ENCODE measurements at regions not wholly inside any gene's neighbourhood (a gene's known extent, or its start where the extent isn't known, plus 50 kb on each side); places are given as distances from the start of the nearest gene placed in this dataset.
A peak's percentile ranks its signal among the peaks of the same experiment; 100 is the strongest.

DNA sequence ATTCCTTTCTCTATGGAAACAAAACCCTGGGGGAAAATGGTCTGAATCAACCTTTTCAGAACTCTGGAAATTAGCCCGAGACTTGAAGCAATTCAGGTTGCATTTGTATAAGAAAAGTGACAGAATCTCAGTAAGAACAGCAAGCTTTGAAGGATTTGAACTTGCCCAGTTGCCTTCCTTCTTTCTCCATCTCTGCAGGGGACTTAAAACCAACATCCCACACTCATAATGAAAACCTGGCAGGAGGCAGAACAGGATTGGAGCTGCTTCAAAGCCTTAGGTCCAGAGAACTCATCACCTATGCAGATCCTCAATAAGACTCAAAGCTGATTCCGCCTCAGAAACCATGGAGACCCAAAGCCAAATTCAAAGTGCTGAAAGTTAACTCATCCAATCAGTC lies 790.5 kb upstream of the ID2 start:
- no peak for DNase-seq (ENCODE audit: low spot score)

DNA sequence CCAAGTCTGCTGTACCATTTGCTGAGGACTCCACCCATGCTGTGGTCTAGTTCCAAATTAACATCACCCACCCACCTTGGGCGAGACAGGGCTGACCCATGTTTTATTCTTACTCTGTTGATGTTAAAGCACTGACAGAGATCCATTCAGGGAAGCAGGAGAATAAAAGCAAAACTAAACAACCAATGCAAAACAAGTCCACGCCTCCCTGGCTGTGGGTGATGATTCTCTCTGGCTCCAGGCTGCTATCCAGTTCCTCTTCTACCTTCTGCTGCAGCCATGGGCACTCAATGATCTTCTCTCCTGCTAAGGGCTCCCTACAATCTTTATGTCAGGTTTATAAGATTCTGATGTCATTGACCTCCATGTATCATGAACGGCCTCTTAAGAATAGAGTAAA lies 786.6 kb upstream of the ID2 start:
- DNase-seq (ENCODE audit: low spot score): no peak

DNA sequence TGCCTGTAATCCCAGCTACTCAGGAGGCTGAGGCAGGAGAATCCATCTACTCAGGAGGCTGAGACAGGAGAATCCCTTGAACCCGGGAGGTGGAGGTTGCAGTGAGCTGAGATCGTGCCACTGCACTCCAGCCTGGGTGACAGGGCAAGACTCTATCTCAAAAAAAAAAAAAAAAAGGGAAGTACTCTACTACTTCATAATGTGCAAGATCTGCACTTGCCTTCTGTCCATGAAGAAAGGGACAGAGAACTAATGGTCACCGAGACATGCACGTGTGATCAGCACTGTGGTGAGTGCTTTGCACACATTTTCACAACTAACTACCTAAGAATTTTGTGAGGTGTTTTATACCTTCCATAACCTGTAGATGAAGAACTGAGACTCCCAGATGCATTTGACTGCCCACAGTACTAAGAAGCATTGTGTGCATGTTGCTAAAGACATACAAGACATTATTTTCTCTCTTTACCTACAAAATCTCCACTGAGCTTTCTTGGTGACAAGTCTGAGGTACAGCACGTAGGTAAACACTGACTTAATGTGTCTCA lies 784.8 kb upstream of the ID2 start:
- DNase-seq (ENCODE audit: low spot score): no peak

DNA sequence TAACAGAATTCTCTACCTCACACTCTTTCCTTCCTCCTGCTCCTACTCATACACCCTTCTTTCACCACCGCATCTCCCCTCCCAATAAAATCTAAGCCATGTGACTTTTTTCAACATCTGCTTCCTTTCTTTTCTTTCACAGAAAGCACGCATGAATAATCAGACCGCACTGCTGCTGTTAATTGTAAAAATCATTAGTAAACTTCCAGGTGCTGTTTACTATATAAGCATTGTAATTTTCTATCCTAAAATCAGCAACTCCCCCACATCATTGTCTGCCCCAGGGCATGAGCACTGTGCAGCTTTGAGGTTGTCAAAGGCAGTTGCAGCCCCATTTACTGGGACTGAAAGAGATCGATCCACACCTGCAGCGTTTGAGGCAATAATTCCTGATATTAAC lies 782.6 kb upstream of the ID2 start:
- no peak for DNase-seq (ENCODE audit: low spot score)

DNA sequence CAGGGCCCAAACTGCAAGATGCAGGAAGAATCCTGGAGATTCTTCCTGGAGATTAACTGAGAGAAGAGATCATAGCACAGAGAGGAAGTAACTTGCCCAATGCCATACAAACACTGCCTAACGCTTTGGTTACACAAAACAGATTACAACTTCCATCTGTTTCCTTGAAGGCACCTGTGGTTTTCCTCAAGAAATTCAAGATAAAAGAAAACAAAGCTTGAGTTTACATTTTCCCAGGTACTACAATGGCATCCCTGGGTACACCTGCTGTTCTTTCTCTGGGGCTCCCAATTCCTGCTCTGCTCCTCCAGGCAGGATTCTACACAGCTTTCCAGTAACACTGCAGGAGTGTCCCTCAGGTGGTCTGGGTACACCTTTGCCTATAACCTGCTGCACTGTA lies 781.9 kb upstream of the ID2 start:
- no peak for DNase-seq (ENCODE audit: low spot score)

DNA sequence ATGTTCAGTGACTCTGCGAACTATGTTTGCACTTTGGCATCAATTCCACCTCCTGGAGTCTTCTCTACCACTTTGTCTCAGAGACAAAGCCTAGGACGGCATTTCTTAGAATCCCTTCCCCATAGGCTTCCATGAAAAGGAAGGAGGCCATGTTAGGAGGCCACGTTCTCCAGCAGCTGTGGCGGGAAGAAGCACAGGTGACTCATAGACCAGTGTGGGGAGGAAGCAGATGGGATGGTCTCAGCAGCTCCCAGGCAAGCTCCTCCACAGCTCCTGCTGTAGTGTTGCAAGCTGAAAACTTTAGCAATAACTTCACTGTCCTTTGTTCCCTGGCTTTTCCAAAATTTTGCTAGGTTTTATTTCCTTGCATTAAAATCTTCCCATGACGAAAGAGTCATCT lies 781.3 kb upstream of the ID2 start:
- DNase-seq (ENCODE audit: low spot score): peak; percentile 12

DNA sequence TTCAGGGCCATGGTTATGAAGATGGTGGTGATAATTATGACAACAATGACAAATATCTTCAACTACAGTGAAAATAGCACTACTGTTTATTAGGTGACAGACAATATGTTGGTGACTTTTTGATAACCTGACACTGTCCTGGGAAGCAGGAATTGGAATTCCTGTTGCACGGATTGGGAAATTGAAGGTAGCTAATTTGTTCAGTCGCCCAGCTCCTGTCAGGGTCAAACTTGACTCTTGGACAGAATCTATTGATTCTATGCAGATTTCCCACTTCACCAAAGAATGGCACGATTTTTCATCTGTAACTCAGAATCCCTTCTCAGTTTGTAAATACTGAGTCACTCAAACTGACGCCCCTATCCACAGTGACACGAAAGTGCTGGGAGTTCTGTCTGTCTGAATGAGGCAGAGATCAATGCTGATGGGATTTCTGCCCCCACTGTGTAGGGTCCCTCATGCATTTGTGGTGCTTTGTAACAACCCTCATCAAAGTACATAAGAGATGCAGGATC lies 779.5 kb upstream of the ID2 start:
- DNase-seq (ENCODE audit: low spot score): no peak

DNA sequence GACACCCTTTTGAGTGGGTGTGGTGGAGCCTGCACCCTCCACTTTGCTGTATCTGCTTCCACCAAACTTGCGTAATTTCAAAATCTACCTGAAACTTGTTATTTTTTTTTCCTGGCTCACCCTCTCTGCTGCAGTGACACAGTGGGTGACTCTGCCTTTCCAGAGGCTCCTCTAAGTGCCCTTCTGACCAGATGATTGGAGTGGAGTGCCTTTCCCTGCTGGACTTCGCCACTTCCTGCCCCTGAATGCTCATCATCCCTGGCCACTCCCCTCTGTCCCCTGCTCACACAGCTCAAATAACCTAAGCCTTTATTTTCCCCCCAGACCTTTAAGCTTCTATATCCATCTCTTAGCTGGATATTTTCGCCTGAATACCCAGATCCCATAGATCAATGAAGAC lies 777.5 kb upstream of the ID2 start:
- no peak for DNase-seq (ENCODE audit: low spot score)

DNA sequence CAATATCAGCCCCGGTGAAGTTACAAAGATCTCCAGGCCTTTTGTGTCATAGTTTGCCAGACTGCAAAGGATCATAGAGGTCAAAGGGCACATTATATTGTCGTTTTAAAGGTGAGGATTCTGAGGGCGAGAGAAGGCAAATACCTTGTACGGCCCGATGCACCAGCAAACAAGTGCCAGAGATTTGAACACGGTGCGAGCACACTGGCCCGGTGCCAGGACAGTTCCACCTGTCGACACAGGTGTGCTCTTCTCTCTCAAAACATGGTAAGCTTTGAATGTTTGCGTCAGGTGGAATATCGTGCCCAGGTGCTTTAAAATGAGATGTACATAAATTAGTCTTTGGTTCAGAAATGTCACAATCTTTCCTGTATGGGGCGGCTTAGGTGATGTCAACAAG lies 776.1 kb upstream of the ID2 start:
- no peak for DNase-seq (ENCODE audit: low spot score)

DNA sequence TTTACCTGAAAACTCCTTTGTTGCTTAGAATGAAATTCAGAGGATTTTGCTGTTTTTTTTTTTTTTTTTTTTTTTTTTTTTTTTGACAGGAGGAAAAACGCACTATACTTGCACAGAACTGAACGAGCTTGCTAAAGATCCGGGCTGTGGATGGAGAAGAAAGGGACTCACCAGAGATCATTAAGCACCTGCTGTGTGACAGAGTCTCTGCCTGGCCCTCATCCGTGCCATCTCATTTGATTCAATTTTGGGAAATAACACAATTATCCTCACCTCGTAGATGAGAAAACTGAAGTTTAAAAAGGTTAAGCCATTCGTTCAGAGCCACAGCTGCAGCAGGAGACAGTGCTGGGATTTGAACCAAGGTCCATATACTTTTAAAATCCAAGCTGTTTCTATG lies 775.4 kb upstream of the ID2 start:
- DNase-seq (ENCODE audit: low spot score): no peak

DNA sequence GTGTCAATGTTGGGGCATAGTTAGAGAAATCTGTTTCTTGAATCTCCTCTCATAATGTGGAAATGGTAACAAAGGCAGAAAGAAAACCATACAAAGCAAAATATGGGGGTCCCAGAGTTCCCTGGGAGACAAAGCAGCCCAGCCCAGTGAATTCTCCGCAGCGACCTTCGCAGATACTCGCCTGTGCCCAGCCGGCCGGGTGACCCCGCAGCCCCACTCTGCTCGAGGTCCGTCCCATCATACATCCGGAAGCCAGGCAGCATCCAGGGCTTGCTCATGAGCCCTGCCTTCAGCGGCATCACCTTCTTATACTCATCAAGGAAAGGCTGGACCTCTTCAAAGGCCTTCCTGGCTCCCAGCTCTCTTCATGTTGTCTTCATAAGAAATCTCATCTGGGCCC lies 774.8 kb upstream of the ID2 start:
- no peak for DNase-seq (ENCODE audit: low spot score)

DNA sequence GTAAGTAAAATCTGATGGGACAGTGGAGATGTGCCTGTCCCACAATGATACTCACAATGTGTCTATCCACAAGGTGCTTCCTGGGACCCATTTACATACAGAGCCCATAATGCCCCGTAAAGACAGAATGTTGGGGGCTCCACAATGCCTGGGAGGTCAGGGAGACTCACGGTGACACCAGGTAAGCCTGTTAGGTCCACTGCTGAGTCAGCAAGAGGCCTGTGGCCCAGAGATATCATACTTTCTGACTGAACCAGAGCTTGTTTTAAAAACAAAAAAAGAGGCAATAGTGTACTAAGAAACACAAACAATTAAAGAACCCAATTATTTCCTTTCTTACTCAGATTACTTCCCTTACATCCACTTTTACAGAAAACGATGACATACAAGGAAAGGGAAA lies 771.1 kb upstream of the ID2 start:
- DNase-seq (ENCODE audit: low spot score): no peak

DNA sequence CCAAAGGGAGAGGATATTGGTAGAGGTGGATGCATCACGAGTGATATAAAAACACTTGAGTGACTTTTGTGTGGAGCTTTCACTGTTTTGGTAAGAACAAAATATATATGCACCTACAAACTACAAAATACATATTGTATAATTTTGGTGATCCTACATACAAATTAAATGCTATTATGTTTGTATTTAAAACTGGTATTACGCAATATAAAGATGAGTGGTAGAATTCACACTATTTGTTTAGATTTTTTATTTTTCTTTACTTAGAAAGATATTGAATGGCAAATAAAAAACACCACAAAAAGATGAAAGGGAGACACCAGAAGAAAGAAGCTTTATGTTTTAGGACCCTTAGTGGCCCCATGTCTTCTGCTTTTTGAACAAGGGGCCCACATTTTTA lies 770.7 kb upstream of the ID2 start:
- no peak for DNase-seq (ENCODE audit: low spot score)

DNA sequence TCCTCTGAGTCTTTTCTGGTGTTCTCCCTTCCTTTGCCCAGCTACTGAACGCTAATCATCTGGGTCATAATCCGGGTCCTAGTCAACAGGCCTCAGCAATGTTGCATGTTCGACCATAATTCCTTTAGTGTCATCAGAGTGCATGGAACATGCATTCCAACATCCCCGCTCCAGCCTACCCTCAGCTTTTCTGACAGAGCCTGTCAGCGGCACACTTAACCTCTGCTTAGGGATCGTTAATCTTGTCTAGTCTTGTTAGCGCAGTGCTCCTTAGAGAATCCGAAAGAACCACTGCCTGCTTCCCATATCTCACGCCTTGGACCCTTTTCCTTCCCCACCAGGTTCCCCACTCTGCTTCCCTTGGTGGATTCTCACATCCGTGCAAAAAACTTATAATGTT lies 767.9 kb upstream of the ID2 start:
- no peak for DNase-seq (ENCODE audit: low spot score)

DNA sequence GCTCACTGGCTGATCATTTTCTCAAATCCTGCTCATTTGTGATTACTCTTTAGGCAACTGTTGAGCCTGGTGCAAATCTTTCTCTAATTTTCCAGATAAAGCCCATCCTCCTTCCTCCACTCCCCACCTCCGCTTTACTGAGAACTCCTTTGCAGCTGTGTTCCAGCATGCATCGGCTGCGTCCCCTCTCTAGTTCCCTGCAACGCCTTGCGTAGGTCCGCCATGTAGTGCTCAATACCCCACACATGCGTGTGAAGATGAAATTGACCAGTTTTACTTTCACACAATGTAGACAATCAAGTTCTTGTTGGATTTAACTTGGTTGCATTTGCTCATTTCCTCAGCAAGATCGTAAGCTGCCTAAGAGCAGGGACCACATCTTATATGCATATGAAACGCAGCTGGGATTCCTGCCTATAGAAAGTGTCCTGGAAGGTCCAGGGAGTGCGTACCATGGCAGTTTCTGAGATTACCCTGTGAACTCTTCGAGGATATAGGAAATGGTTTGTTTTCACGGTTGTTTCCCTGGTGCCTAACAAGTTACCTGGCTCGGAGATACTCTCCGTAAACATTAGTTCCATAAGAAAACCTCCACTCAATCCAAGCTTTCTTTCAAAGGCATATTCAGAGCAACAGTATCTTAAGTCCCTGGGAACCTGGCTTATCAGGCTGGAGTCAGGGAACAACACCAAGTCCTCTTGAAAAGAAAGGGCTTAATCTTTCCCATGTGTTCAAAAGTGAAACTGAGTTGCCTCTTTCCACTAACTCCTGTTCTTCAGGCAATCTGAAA lies 766.4 kb upstream of the ID2 start:
- no peak for DNase-seq (ENCODE audit: low spot score)

DNA sequence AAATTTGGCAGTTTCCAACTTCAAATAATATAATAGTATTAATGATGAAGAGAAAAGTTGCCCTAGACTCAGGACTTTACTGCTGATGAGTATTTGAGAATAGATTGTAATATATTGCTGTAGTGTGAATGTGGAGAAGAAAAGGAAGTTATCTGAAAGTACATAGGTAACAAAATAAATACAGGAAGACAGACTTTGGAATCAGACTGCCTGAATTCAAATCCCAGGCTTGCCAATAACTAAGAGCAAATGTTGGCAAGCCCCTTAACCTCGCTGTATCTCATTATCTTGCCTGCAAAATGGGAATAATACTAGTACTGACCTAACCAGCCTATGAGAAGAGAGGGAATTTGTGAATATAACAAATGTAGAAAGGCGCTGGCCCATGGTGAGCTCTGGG lies 765.2 kb upstream of the ID2 start:
- DNase-seq (ENCODE audit: low spot score): no peak

DNA sequence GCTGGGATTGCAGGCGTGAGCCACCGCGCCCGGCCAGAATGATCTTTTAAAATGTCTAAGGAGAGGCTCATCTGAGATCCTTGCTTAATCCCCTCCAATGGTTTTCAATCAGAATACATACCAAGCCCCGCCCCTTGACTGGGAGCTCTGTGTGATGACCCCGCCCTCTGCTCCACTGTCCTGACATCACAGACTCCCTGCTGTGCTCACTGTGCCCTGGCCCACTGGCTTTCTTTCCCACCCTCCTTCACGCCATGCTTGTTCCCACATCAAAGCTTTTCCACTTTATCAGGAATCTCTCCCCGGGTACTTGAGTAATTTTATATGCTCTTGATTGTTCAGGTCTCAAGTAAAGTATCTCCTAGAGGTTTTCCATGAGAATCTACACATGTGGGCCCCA lies 762.3 kb upstream of the ID2 start:
- DNase-seq (ENCODE audit: low spot score): no peak

DNA sequence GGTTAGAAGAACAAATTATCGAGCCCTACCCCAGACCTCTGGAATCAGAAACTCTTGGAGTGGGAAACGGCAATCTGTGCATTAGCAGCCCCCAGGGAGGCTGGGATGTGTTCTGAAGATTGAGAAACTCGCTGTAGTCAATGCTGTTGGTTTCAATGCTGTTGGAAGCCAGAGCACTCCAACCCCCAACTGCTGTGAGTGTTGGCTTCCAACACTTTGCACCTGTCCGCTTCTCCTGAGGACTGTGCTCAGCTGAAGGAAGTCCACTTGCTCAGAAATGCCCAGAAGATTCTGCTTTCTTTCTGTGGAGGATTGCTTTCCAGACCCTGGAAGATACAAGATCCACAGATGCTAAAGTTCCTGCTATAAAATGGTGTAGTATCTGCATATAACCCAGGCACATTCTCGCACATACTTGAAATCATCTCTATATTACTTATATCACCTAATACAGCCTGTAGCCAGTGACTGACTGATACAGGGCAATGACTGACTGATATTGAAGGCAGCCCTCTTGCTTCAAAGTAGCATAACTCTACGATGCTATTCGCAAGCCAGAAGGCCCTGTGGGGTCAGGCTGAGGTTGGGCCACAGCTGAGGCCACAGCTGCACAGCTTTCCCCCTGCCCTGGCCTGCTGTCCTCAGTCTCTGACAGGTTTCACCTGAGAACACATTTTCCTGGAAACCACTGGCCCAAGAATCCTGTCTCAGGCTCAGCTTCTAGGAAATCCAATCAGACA lies 757.7 kb upstream of the ID2 start:
- no peak for DNase-seq (ENCODE audit: low spot score)

DNA sequence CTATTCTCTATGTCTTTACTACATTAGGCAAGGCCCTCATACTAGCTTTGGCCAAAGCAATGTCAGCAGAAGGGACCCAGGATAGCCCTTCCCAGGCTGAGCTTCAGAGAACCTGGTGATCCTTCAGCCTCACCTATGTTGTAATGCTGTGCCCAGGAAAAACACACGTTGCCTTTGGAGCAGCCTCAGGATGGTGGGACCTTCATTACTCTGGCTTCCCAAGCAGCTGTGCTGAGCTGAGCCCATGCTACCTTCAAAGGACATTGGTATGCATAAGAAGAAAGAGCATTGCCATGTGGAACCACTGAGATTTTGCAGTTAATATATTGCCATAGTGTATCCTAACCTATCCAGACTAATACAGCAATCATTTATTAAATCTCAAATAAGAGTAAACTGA lies 756.4 kb upstream of the ID2 start:
- no peak for DNase-seq (ENCODE audit: low spot score)

DNA sequence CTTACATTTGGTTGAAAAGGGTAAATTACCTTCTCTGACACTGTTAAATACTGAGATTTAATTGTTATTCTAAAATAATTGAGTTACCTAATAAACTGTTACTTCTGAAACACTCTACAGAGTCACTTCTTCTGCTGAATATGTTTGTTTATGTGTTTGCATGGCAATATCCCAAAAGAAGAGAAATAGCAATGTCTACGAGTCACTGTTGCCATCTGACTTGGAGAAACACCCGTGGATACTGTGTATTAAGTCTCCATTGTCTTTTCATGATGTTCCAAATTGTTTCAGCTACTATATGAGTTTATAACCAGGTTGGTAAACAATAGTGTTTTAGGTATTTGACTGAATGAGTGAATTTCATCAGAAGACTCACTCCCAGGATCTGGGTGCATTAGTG lies 754.2 kb upstream of the ID2 start:
- no peak for DNase-seq (ENCODE audit: low spot score)

DNA sequence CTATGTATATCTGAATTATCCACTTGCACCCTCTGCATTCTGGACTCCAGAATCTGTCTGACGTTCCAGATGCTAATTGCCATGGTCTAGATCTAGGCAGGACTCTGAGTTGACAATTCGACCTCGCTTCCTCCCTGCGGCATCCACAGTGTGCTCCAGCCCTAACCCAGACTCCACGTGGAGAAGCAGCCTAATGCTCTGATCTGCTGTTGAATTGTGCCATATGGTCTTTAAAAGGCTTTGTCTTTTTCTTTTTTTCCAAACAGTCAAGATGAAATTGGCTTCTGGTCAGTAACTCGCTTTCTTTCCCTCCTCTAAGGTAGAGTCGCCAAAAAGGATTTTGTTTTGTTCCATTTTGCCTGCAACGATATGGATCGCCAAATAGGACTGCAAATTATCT lies 752.6 kb upstream of the ID2 start:
- DNase-seq (ENCODE audit: low spot score): no peak

DNA sequence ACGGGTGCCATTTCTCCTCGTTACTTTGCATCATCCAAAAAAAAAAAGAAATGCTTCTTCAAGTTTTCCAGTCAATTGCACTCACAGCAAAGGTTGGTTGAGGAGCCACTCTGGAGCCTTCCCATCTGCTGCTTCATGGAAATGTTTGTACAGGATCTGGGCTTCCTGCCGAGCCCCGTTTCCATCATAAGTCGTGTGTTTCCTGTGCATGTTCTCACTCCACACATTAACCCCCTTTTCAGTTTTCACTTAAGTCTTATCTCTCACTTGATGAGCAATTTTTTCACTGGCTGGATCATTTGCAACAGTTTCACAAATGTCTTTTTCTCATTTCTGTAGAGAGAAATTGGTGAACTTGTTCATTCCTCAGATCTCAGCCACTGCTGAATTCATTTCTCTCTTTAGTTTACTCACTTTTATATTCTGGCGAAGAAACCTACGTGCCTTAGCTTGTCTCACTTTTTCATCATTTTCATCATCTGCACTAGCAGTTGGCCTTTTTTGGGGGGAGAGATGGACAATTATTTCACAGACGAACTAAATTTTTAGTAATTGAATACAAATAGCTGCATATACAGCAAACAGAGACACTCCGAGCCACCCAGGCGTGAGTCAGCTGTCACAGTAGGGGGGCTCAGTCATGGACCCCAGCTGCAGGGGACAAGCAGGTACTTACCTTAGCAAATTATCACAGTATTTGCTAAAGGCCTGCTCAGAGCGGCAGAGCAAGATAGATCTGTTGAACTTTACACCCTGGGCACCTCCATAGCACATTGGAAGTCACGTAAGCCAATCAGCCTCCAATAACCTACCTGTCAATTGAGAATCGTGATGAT lies 750.8 kb upstream of the ID2 start:
- no peak for DNase-seq (ENCODE audit: low spot score)

All from H4 (cell line).